Skin of body (tissue), 1 donor: ENCODE measurements at regions not wholly inside any gene's neighbourhood (a gene's known extent, or its start where the extent isn't known, plus 50 kb on each side); places are given as distances from the start of the nearest gene placed in this dataset.
"Not testable (repeated sequence)": the region's sequence is repeated elsewhere in the genome, so short reads cannot be mapped to it uniquely, and the experiment has no call there.

Experiments used
- DNase-seq: peaks from one replicate; lab custom pipeline; 2025; lab: John Stamatoyannopoulos, UW

- DNase-seq: no peak
These were observed 552.4 kb downstream of the EDEM1 start for GRCh38 chr3:5739949-5740348.

GRCh38 chr3:5741017-5741416 lies 553.5 kb downstream of the EDEM1 start:
- DNase-seq: no peak

GRCh38 chr3:5750091-5750490 lies 562.6 kb downstream of the EDEM1 start:
- DNase-seq: no peak

- no peak for DNase-seq
These were observed 563.5 kb downstream of the EDEM1 start for GRCh38 chr3:5750874-5751640.

DNA sequence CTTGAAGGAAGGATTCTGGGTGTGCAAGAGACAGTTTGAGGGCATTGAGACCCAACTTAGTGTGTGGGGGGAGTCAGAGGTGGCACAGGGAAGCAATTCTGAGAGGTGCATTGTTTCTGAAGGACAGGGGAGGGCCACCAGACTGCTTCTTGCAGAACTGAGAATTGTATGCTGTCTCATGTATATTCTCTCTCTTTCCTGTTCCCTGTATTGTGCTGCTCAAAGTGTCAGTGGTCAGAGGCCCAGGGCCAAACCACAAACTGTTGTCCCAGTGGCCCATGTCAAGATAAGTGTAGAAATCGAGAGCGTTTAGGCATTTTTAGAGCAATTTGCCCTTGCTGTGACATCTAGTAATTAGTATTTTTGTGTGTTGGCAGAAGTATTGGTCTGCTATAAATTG lies 567.1 kb downstream of the EDEM1 start:
- DNase-seq: no peak

DNA sequence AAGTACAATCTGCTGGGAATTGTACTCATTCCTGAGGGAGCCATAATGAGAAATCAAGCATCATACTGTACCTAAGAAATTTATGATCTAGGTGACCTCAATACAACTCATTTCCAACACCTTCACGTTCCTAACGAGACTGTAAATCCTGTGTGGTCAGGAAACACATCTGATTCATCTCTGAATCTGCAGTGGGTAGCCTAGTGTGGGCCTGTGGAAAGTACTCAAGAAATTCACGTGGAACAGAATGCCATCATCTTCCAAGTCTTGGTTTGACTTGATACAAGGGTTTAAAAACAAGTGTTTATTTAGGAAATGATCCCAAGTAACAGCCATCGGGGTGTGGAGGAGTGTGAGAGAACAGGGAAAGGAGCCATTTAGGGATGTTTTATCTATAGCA lies 568.9 kb downstream of the EDEM1 start:
- DNase-seq: no peak

GRCh38 chr3:5757213-5757804 lies 569.8 kb downstream of the EDEM1 start:
- DNase-seq: no peak

- DNase-seq: no peak
These were observed 571.2 kb downstream of the EDEM1 start for GRCh38 chr3:5758699-5759098.

DNA sequence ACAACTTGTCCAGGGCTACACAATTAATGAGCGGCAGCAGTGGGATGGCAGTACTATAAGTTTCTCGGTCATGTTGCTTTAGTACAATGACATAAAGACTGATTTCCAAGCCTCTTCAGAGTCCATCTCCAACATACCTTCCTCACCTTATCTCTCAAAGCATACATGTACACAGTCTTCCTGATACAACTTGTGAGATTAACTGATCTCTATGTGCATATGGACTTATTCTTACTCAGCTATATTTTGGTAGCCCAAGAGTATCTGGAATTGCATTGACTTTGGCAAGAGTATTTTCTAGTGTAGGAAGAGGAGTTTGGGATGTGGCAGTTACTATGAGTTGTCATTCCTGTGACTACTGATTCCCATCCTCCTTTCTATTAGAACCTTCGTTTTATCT lies 575.0 kb downstream of the EDEM1 start:
- no peak for DNase-seq

GRCh38 chr3:5766848-5767247 lies 579.3 kb downstream of the EDEM1 start:
- no peak for DNase-seq

DNA sequence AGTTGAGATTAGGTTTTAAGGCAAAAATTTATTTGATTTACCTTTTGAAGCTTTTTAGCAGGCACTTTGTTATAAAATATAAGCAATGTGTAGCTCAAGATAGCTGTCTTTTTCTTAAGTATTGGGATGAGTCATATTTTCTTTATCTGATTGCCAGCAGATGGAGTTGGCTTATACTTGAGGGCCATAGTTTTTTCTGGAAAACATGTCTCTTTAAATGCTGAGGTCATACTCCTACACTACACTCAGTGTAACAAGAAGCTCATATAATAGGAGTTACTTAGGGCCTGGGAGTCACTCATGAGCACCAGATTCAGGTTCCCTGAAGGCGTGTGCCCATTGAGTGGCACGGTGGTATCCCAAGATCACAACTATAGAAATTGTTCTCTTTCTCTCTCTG lies 579.8 kb downstream of the EDEM1 start:
- DNase-seq: no peak

- DNase-seq: no peak
These were observed 580.9 kb downstream of the EDEM1 start for GRCh38 chr3:5768281-5768945.

GRCh38 chr3:5769825-5770224 lies 582.3 kb downstream of the EDEM1 start:
- DNase-seq: no peak

DNA sequence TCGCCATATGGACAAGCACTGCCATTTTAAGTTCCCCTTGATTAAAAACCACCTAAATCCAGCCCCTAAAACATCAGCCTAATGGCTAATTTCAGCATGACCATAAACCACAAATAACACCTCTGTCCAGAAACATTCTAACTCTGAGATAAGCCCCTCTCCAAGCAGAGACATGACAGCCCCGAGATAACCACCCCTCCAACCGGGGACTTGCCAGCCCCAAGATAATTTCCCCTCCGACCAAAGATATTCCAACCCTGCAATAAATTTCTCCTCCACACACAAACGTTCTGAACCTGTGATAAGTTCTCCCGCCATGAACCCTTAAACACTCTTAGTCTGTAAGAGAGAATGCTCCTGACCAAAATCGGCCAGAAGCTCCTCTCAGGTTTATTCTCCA lies 586.8 kb downstream of the EDEM1 start:
- no peak for DNase-seq

GRCh38 chr3:5775100-5775499 lies 587.6 kb downstream of the EDEM1 start:
- not testable (repeated sequence) for DNase-seq

DNA sequence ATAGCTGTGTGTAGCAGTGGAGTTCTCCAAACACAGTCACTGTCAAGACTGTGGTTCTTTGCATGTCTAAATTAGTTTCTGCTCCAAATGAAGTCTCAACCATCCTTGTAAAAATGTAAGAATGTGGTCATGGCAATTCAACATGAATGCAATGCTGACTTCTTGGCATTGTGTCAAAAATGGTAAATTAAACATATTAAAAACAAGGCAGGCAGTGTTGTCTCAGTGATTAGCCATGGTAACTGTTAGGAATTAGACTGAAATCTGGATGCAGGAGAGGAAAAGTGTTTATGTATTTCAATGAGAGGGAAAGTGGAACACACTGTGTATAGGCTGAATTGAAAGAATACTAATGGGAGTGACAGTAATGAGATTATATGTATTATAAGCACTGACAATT lies 597.2 kb downstream of the EDEM1 start:
- no peak for DNase-seq

DNA sequence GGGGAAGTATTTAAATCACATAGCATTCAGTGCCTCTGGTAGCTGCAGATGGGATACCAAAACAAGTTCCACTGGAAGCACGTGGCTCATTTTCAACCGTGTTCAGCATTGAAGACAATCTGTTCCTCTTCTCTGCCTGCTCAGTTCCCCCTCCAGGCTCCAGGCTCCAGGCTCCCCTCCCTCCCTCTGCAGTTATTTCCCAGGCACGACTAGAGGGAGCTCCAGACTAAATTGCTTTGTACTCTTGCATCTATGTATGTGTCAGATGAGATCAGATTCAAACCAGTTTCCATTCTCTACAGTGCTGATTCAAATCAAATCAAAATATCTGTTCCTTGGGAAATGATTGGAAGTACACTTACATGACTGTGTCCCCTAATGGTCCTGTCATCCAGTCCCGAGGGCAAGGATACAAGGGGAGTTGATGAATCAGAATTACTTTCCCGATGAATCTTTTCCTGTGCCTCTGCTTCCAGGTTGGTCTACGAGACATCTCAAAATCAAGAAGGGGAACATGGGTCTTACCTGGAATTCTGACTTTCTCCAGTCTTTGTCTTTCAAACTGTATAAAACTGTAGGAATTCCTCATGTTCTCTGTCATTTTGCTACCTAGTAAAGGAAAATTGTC lies 600.5 kb downstream of the EDEM1 start:
- DNase-seq: peak; percentile 25

- DNase-seq: no peak
These were observed 601.0 kb downstream of the EDEM1 start for GRCh38 chr3:5788496-5788895.

- DNase-seq: no peak
These were observed 604.1 kb downstream of the EDEM1 start for GRCh38 chr3:5791558-5791957.

DNA sequence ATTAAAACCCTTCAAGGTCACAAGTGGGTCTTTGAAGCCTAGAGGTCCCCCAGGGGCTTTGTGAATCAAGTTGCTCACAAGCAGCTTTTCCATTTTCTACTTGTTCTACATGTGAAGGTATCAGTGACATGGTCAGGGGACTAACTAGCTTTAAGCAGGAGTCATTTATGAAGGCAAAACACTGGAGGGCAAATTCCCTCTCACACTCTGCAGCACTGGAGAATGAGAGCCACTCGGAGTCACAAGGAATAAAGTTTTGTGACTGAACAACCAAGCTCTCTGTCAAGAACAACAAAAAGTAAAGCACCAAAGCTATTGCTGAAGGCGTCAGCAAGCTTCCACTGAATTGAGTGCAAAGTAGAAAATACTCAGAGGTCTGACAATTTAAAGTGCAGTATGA lies 609.0 kb downstream of the EDEM1 start:
- DNase-seq: no peak

DNA sequence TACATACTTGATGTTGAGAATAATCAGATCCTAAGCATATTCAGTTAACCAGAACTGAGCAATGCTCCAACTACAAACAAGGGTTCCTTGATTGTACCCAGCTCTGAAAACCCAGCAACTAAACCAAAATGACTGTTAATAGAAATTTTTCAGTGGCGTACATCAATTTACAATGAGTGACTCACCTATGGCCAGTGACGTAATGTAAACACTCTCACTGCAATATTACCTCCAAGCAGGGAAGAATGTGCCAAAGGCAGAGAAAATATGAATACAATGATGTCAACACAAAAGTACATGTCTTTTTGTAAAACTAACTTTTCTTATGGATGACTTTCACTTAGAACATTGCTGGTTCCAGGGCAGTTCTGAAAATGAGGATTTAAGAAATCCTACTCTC lies 611.3 kb downstream of the EDEM1 start:
- DNase-seq: no peak

DNA sequence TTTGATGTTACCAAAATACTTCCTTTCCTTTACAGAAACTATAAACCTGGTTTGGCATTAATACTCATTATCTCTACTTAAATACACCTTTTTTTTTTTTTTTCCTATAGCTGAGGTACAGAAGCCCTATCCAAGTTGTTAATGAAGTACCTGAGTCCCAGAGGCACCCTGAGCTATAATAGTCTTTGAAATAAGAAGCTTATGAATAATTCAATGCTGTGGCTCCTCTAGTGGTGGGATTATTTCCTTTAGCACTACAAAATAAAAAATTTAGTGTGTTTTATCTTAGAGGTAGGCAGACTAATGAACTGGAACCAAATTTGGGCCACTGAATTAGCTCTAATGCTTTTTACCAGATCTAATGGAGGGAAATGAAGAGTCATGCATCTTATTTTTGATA lies 611.9 kb downstream of the EDEM1 start:
- DNase-seq: no peak
